Glutamatergic neuron (in vitro differentiated cells): ENCODE measurements at regions not wholly inside any gene's neighbourhood (a gene's known extent, or its start where the extent isn't known, plus 50 kb on each side); places are given as distances from the start of the nearest gene placed in this dataset.

Experiments used
- DNase-seq: peaks from one replicate; pipeline ENCODE4 v3.0.0; 2022
- H3K27ac Mint-ChIP-seq: one replicate; pipeline ENCODE4 v1.8.0; 2020; ENCODE audit warnings: mild to moderate bottlenecking, mixed read lengths, inconsistent platforms; ENCODE audit not compliant: unreplicated experiment
- H3K27me3 Mint-ChIP-seq: one replicate; pipeline ENCODE4 v1.8.0; 2020; ENCODE audit warnings: mild to moderate bottlenecking, moderate library complexity, mixed read lengths, inconsistent platforms; ENCODE audit not compliant: unreplicated experiment
- H3K36me3 Mint-ChIP-seq: one replicate; pipeline ENCODE4 v1.8.0; 2020; ENCODE audit warnings: mild to moderate bottlenecking, mixed read lengths, inconsistent platforms; ENCODE audit not compliant: unreplicated experiment
- H3K4me1 Mint-ChIP-seq: one replicate; pipeline ENCODE4 v1.8.0; 2020; ENCODE audit warnings: mild to moderate bottlenecking, low read depth, mixed read lengths, inconsistent platforms; ENCODE audit not compliant: unreplicated experiment
- H3K4me3 Mint-ChIP-seq: one replicate; pipeline ENCODE4 v1.8.0; 2020; ENCODE audit warnings: mild to moderate bottlenecking, mixed read lengths, inconsistent platforms; ENCODE audit not compliant: unreplicated experiment
- H3K9me3 Mint-ChIP-seq: one replicate; pipeline ENCODE4 v1.8.0; 2020; ENCODE audit warnings: mild to moderate bottlenecking, moderate library complexity, mixed read lengths, inconsistent platforms; ENCODE audit not compliant: unreplicated experiment
- CTCF ChIP-seq: fragments of 200-600 bp; sonication (generic); IDR thresholded peaks from one replicate; pipeline ENCODE4 v1.5.0; 2021; ENCODE audit not compliant: partially characterized antibody, unreplicated experiment

- Mint-ChIP-seq H3K27ac (no peak overlapping the region), H3K4me3 (no peak overlapping the region), H3K9me3 (peaks cover 2% of the 10 kb centered on the region), H3K36me3 (no peaks in the 10 kb centered on the region), H3K4me1 (peaks cover 3% of the 10 kb centered on the region), H3K27me3 (peaks cover under 1% of the 10 kb centered on the region)
- DNase-seq = no peak
- TF ChIP-seq CTCF = no peak
Measured at GRCh38 chr2:156657809-156658208, 221.6 kb downstream of the GPD2 start.

- H3K27me3 Mint-ChIP-seq = no peaks in the 10 kb centered on the region
- H3K27ac Mint-ChIP-seq = no peak overlapping the region
- no peak for TF ChIP-seq CTCF
- peaks cover 2% of the 10 kb centered on the region for H3K9me3 Mint-ChIP-seq
- no peak for DNase-seq
- H3K4me1 Mint-ChIP-seq = no peaks in the 10 kb centered on the region
- H3K36me3 Mint-ChIP-seq = no peaks in the 10 kb centered on the region
- H3K4me3 Mint-ChIP-seq = no peak overlapping the region
Measured at GRCh38 chr2:156659694-156660093, 223.5 kb downstream of the GPD2 start.

GRCh38 chr2:156663757-156664409 is 227.7 kb downstream of the GPD2 start:
- peaks cover 2% of the 10 kb centered on the region for H3K9me3 Mint-ChIP-seq
- DNase-seq = no peak
- H3K4me3 Mint-ChIP-seq = no peak overlapping the region
- H3K36me3 Mint-ChIP-seq = peaks cover 10% of the 10 kb centered on the region
- H3K4me1 Mint-ChIP-seq = no peaks in the 10 kb centered on the region
- H3K27ac Mint-ChIP-seq = no peak overlapping the region
- TF ChIP-seq CTCF = no peak
- no peaks in the 10 kb centered on the region for H3K27me3 Mint-ChIP-seq

GRCh38 chr2:156666130-156666785 is 230.1 kb downstream of the GPD2 start:
- no peak for TF ChIP-seq CTCF
- Mint-ChIP-seq H3K4me3 (no peak overlapping the region), H3K27ac (no peak overlapping the region), H3K4me1 (no peaks in the 10 kb centered on the region), H3K9me3 (peaks cover 2% of the 10 kb centered on the region), H3K36me3 (peaks cover 10% of the 10 kb centered on the region), H3K27me3 (no peaks in the 10 kb centered on the region)
- no peak for DNase-seq

- no peak overlapping the region for H3K27ac Mint-ChIP-seq
- H3K4me1 Mint-ChIP-seq = peaks cover 4% of the 10 kb centered on the region
- H3K36me3 Mint-ChIP-seq = peaks cover 10% of the 10 kb centered on the region
- H3K27me3 Mint-ChIP-seq = no peaks in the 10 kb centered on the region
- no peaks in the 10 kb centered on the region for H3K9me3 Mint-ChIP-seq
- TF ChIP-seq CTCF = no peak
- H3K4me3 Mint-ChIP-seq = no peak overlapping the region
- DNase-seq = no peak
Measured at GRCh38 chr2:156670104-156670503, 233.9 kb downstream of the GPD2 start.
